Fibroblast of lung (primary cell): ENCODE measurements at regions not wholly inside any gene's neighbourhood (a gene's known extent, or its start where the extent isn't known, plus 50 kb on each side); places are given as distances from the start of the nearest gene placed in this dataset.

Experiments used
- DNase-seq, 2 donors: peaks; one replicate each; pipeline versions ENCODE4 v3.0.0 to v3.0.0-alpha.2; 2010; ENCODE audit warnings: low read depth in 2 of 2
- H2AFZ ChIP-seq: 2 replicates; pipeline ENCODE4 v1.5.1; 2012; ENCODE audit warnings: low read length, control low read depth, inconsistent platforms
- H3K27ac ChIP-seq: 2 replicates; pipeline ENCODE4 v1.5.1; 2011; ENCODE audit warnings: low read length, control low read depth; ENCODE audit not compliant: insufficient read depth
- H3K27me3 ChIP-seq: 2 replicates; pipeline ENCODE4 v1.5.1; 2011; ENCODE audit warnings: mild to moderate bottlenecking, low read length; ENCODE audit not compliant: control insufficient read depth, insufficient read depth
- H3K36me3 ChIP-seq: 2 replicates; pipeline ENCODE4 v1.5.1; 2011; ENCODE audit warnings: low read length; ENCODE audit not compliant: control insufficient read depth, insufficient read depth
- H3K4me1 ChIP-seq: 2 replicates; pipeline ENCODE4 v1.5.1; 2011; ENCODE audit warnings: low read length; ENCODE audit not compliant: control insufficient read depth, insufficient read depth; ENCODE audit errors: extremely low read depth
- H3K4me2 ChIP-seq: 2 replicates; pipeline ENCODE4 v1.5.1; 2011; ENCODE audit warnings: low read length, control low read depth; ENCODE audit not compliant: insufficient read depth; ENCODE audit errors: extremely low read depth
- H3K4me3 ChIP-seq, 4 experiments: fragments of 200-600 bp in 1 of 4; sonication (generic) in 1 of 4; replicated peaks in 1 of 4; 2 replicates each; pipeline ENCODE4 v1.5.1; 2011 to 2016; ENCODE audit warnings: low read length in 4 of 4, low read depth in 3 of 4, mild to moderate bottlenecking in 3 of 4, control low read depth in 2 of 4, inconsistent platforms in 1 of 4, mixed read lengths in 1 of 4; ENCODE audit not compliant: insufficient read depth in 1 of 4; ENCODE audit errors: control extremely low read depth in 1 of 4
- H3K79me2 ChIP-seq: 2 replicates; pipeline ENCODE4 v1.5.1; 2012; ENCODE audit warnings: mild to moderate bottlenecking, low read length, inconsistent platforms; ENCODE audit not compliant: control insufficient read depth, insufficient read depth
- H3K9ac ChIP-seq: 2 replicates; pipeline ENCODE4 v1.5.1; 2011; ENCODE audit warnings: mild to moderate bottlenecking, low read length, control low read depth; ENCODE audit not compliant: insufficient read depth
- H3K9me3 ChIP-seq: 2 replicates; pipeline ENCODE4 v1.5.1; 2012; ENCODE audit warnings: low read depth, low read length; ENCODE audit not compliant: control insufficient read depth, insufficient read depth
- H4K20me1 ChIP-seq: 2 replicates; pipeline ENCODE4 v1.5.1; 2011; ENCODE audit warnings: low read length; ENCODE audit not compliant: control insufficient read depth, insufficient read depth; ENCODE audit errors: extremely low read depth
- EZH2 ChIP-seq: IDR thresholded peaks from 2 replicates; pipeline ENCODE4 v1.5.1; 2012; ENCODE audit warnings: low read length, control low read depth, mild to moderate bottlenecking; ENCODE audit errors: missing control alignments
- TF ChIP-seq, protein P1 (sequence below), 2 donors: IDR thresholded peaks in 1 of 2; conservative IDR thresholded peaks in 1 of 2; 1 replicate in 1 of 2; 2 replicates in 1 of 2; pipeline ENCODE4 v1.5.1; 2011 to 2012; ENCODE audit warnings: low read length in 2 of 2, control low read depth in 1 of 2, inconsistent platforms in 1 of 2, low read depth in 1 of 2, mild to moderate bottlenecking in 1 of 2

- H3K9me3 ChIP-seq = no peaks in the 10 kb centered on the region
- H2AFZ ChIP-seq = no peak overlapping the region
- no peaks in the 10 kb centered on the region for H3K36me3 ChIP-seq
- no peaks in the 10 kb centered on the region for H3K79me2 ChIP-seq
- H3K9ac ChIP-seq = no peak overlapping the region
- TF ChIP-seq EZH2 = no peak
- TF ChIP-seq, protein P1, sequence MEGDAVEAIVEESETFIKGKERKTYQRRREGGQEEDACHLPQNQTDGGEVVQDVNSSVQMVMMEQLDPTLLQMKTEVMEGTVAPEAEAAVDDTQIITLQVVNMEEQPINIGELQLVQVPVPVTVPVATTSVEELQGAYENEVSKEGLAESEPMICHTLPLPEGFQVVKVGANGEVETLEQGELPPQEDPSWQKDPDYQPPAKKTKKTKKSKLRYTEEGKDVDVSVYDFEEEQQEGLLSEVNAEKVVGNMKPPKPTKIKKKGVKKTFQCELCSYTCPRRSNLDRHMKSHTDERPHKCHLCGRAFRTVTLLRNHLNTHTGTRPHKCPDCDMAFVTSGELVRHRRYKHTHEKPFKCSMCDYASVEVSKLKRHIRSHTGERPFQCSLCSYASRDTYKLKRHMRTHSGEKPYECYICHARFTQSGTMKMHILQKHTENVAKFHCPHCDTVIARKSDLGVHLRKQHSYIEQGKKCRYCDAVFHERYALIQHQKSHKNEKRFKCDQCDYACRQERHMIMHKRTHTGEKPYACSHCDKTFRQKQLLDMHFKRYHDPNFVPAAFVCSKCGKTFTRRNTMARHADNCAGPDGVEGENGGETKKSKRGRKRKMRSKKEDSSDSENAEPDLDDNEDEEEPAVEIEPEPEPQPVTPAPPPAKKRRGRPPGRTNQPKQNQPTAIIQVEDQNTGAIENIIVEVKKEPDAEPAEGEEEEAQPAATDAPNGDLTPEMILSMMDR (conservative IDR thresholded peaks at IDR 0.05 in 1 of 2, IDR thresholded peaks at IDR 0.05 in 1 of 2; ENCODE audit: low read depth in 1 of 2, low read length in 2 of 2) = no peak
- H4K20me1 ChIP-seq = no peaks in the 10 kb centered on the region
- no peak for DNase-seq
- H3K27me3 ChIP-seq = no peaks in the 10 kb centered on the region
- no peak overlapping the region for H3K27ac ChIP-seq
- H3K4me2 ChIP-seq = no peak overlapping the region
- H3K4me1 ChIP-seq = no peaks in the 10 kb centered on the region
- H3K4me3 ChIP-seq = no peak overlapping the region
These were observed 91.5 kb upstream of the COX10 start for GRCh38 chr17:13977837-13978236.

DNA sequence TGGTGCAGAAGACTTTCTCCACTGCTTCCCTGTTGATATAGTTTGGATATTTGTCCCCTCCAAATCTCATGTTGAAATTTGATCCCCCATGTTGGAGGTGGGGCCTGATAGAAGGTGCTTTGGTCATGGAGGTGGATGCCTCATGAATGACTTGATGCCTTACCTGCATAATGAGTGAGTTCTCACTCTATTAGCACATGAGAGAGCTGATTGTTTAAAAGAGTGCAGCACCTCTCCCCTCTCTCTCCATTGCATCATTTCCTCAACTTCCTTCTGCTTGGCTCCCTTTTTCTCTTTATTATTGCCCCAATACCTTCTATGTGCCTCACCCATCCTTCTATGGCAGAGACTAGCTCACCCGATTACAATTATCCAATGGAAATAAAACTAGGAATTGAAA lies 90.8 kb upstream of the COX10 start:
- H3K27me3 ChIP-seq = no peaks in the 10 kb centered on the region
- no peak for DNase-seq
- no peaks in the 10 kb centered on the region for H3K9me3 ChIP-seq
- no peak overlapping the region for H3K4me3 ChIP-seq
- no peak overlapping the region for H3K9ac ChIP-seq
- H4K20me1 ChIP-seq = no peaks in the 10 kb centered on the region
- no peak overlapping the region for H3K27ac ChIP-seq
- no peak overlapping the region for H2AFZ ChIP-seq
- H3K4me1 ChIP-seq = no peaks in the 10 kb centered on the region
- H3K36me3 ChIP-seq = no peaks in the 10 kb centered on the region
- no peak overlapping the region for H3K4me2 ChIP-seq
- no peaks in the 10 kb centered on the region for H3K79me2 ChIP-seq
- no peak for TF ChIP-seq EZH2
- TF ChIP-seq, protein P1 (conservative IDR thresholded peaks at IDR 0.05 in 1 of 2, IDR thresholded peaks at IDR 0.05 in 1 of 2; ENCODE audit: low read depth in 1 of 2, low read length in 2 of 2) = no peak

DNA sequence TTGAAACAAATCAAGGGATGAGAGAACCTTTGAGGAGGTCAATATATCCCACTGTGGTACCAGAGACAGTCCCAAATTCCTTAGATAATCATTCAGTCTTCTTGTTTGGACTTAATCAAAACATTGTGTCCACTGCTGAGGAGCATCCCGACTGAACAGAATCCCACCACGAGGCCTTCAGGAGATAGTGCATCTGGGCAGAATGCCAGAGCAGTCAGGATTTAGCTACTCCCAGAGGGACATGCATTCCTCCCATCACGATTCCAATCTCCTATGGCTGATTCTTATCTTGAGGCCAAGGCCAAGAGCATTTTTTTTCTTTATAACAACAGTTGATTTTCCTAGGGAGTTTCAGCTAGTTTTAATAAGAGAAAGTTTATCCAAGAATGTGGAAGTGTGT lies 87.4 kb upstream of the COX10 start:
- Histone ChIP-seq H3K9me3 (no peaks in the 10 kb centered on the region), H3K79me2 (no peaks in the 10 kb centered on the region), H2AFZ (no peak overlapping the region), H3K27me3 (no peaks in the 10 kb centered on the region), H4K20me1 (no peaks in the 10 kb centered on the region), H3K27ac (no peak overlapping the region), H3K4me2 (no peak overlapping the region), H3K36me3 (no peaks in the 10 kb centered on the region), H3K9ac (no peak overlapping the region), H3K4me3 (no peak overlapping the region), H3K4me1 (no peaks in the 10 kb centered on the region)
- TF ChIP-seq, protein P1 (conservative IDR thresholded peaks at IDR 0.05 in 1 of 2, IDR thresholded peaks at IDR 0.05 in 1 of 2; ENCODE audit: low read depth in 1 of 2, low read length in 2 of 2) = no peak
- TF ChIP-seq EZH2 = no peak
- DNase-seq = no peak
